K562 (cell line): ENCODE measurements at regions not wholly inside any gene's neighbourhood (a gene's known extent, or its start where the extent isn't known, plus 50 kb on each side); places are given as distances from the start of the nearest gene placed in this dataset.

ENCODE experiments used
- ATAC-seq: fragments of 200-7000 bp; cut with Tn5 transposase; 3 replicates; pipeline ENCODE4 v1.9.1; 2020; ENCODE audit warnings: moderate library complexity
- BruUV-seq: library from RNA; stranded (reverse); fragments of 400-500 nt; replicated peaks from 2 replicates; lab custom pipeline; 2021; lab: Mats Ljungman, UMichigan
- CTCF ChIA-PET: fragments of 300-600 bp; formaldehyde crosslinking; extraction: SDS; loops from one replicate; lab custom pipeline; 2021; ENCODE audit warnings: low intra/inter-chr PET ratio; lab: Yijun Ruan, JAX
- POLR2A ChIA-PET: fragments of 300-600, 350-650 bp; sonication (Branson Sonifier 250); formaldehyde crosslinking; extraction: SDS; loops from one replicate; lab custom pipeline; 2021; ENCODE audit warnings: antibody characterized with exemption, inconsistent platforms; lab: Yijun Ruan, JAX
- DNase-seq, 4 experiments: peaks; one replicate each; pipeline versions ENCODE4 v3.0.0 to v3.0.0-alpha.2; 2011 to 2018; ENCODE audit warnings: low spot score in 3 of 4, mixed read lengths in 3 of 4; ENCODE audit errors: extremely low read depth in 1 of 4
- FAIRE-seq: peaks from 2 replicates; lab custom pipeline; 2011; peaks lifted over from hg19 to GRCh38; lab: Jason Lieb, UNC
- H2AFZ ChIP-seq: 2 replicates; pipeline ENCODE4 v1.6.0; 2011; ENCODE audit warnings: low read depth, low read length, control low read depth, inconsistent platforms
- H3K27ac ChIP-seq: fragments of 200-600 bp; 3 replicates; pipeline ENCODE4 v1.8.0; 2011; ENCODE audit warnings: low read depth, mild to moderate bottlenecking, control low read depth, inconsistent platforms, low read length, moderate library complexity, mixed read lengths; ENCODE audit errors: extremely low read depth
- H3K27me3 ChIP-seq, 2 experiments: fragments of 300-600 bp in 1 of 2; 2 replicates in 1 of 2; 3 replicates in 1 of 2; pipeline versions ENCODE4 v1.6.0 to v1.8.0; 2011; ENCODE audit warnings: inconsistent platforms in 2 of 2, low read length in 2 of 2, mild to moderate bottlenecking in 1 of 2, mixed read lengths in 1 of 2, moderate library complexity in 1 of 2; ENCODE audit not compliant: control insufficient read depth in 2 of 2, insufficient read depth in 2 of 2
- H3K36me3 ChIP-seq: fragments of 300-600 bp; 3 replicates; pipeline ENCODE4 v1.8.0; 2011; ENCODE audit warnings: mild to moderate bottlenecking, low read length, inconsistent platforms; ENCODE audit not compliant: control insufficient read depth, insufficient read depth
- H3K4me1 ChIP-seq, 2 experiments: fragments of 200-600 bp in 1 of 2; replicated peaks in 1 of 2; 2 replicates in 1 of 2; 3 replicates in 1 of 2; pipeline versions ENCODE4 v1.5.1 to v1.8.0; 2011; ENCODE audit warnings: inconsistent platforms in 2 of 2, low read length in 2 of 2, mild to moderate bottlenecking in 1 of 2, mixed read lengths in 1 of 2, moderate library complexity in 1 of 2; ENCODE audit not compliant: control insufficient read depth in 2 of 2, insufficient read depth in 2 of 2
- H3K4me2 ChIP-seq: 2 replicates; pipeline ENCODE4 v1.6.1; 2011; ENCODE audit warnings: low read length, control low read depth, inconsistent platforms, mixed read lengths; ENCODE audit not compliant: insufficient read depth
- H3K4me3 ChIP-seq: fragments of 200-600 bp; sonication (generic), shearing (Covaris generic); 2 replicates; pipeline ENCODE4 v1.5.1; 2016; ENCODE audit warnings: control low read depth, inconsistent platforms
- H3K79me2 ChIP-seq: fragments of 200-600 bp; 3 replicates; pipeline ENCODE4 v1.8.0; 2011; ENCODE audit warnings: low read length, inconsistent platforms; ENCODE audit not compliant: control insufficient read depth, insufficient read depth
- H3K9ac ChIP-seq, 2 experiments: 2 replicates each; pipeline versions ENCODE4 v1.6.0 to v1.6.1; 2011; ENCODE audit warnings: low read depth in 2 of 2, low read length in 2 of 2, control low read depth in 1 of 2, inconsistent platforms in 1 of 2, mild to moderate bottlenecking in 1 of 2, mixed read lengths in 1 of 2; ENCODE audit not compliant: insufficient read depth in 1 of 2
- H3K9me1 ChIP-seq: one replicate; pipeline ENCODE4 v1.6.0; 2011; ENCODE audit warnings: inconsistent platforms, mild to moderate bottlenecking, low read length, moderate library complexity; ENCODE audit not compliant: control insufficient read depth, insufficient read depth
- H3K9me3 ChIP-seq: replicated peaks from 2 replicates; pipeline ENCODE4 v1.5.1; 2011; ENCODE audit warnings: low read depth, low read length, inconsistent platforms; ENCODE audit not compliant: control insufficient read depth, insufficient read depth
- H4K20me1 ChIP-seq: replicated peaks from 2 replicates; pipeline ENCODE4 v1.6.1; 2011; ENCODE audit warnings: low read length, inconsistent platforms, mixed read lengths; ENCODE audit not compliant: control insufficient read depth, insufficient read depth
- ARID1B ChIP-seq: fragments of 450-650 bp; IDR thresholded peaks from 2 replicates; pipeline ENCODE4 v1.6.1; 2016; ENCODE audit warnings: antibody characterized with exemption, mild to moderate bottlenecking, inconsistent platforms
- ETS2 ChIP-seq: IDR thresholded peaks from 2 replicates; pipeline ENCODE4 v1.6.1; 2016; ENCODE audit warnings: borderline replicate concordance, missing genetic modification characterization, mild to moderate bottlenecking, moderate library complexity, missing compliant biosample characterization; ENCODE audit not compliant: poor library complexity, severe bottlenecking
- ETV6 ChIP-seq, 3 experiments: fragments of 150-350 bp in 1 of 3; sonication (generic) in 1 of 3; formaldehyde crosslinking in 1 of 3; IDR thresholded peaks; 2 replicates each; pipeline versions ENCODE4 v1.6.1 to v1.8.0; 2014 to 2022; ENCODE audit warnings: borderline replicate concordance in 2 of 3, low read depth in 2 of 3, antibody characterized with exemption in 1 of 3, low read length in 1 of 3, mild to moderate bottlenecking in 1 of 3, missing genetic modification reagents in 1 of 3
- HIVEP1 ChIP-seq: fragments of 250-450 bp; sonication (Bioruptor Pico); IDR thresholded peaks from 2 replicates; pipeline ENCODE4 v1.4.0; 2020; ENCODE audit warnings: mild to moderate bottlenecking
- IRF2 ChIP-seq: sonication (generic); formaldehyde crosslinking; IDR thresholded peaks from 2 replicates; pipeline ENCODE4 v1.8.1; 2022; ENCODE audit warnings: mild to moderate bottlenecking, missing genetic modification reagents
- LEF1 ChIP-seq: fragments of 450-650 bp; IDR thresholded peaks from 2 replicates; pipeline ENCODE4 v1.6.1; 2016; ENCODE audit warnings: mild to moderate bottlenecking
- MCM7 ChIP-seq, 2 experiments: fragments of 450-650 bp; IDR thresholded peaks; 2 replicates each; pipeline ENCODE4 v1.6.1; 2016 to 2018
- PRMT5 ChIP-seq: sonication (generic); formaldehyde crosslinking; IDR thresholded peaks from 2 replicates; pipeline ENCODE4 v1.5.0; 2020; ENCODE audit warnings: missing genetic modification reagents
- ZC3H8 ChIP-seq: fragments of 450-650 bp; IDR thresholded peaks from 2 replicates; pipeline ENCODE4 v1.6.1; 2017
- ZNF282 ChIP-seq: sonication (generic); formaldehyde crosslinking; IDR thresholded peaks from 2 replicates; pipeline ENCODE4 v1.8.1; 2023; ENCODE audit warnings: missing genetic modification reagents
- ZNF717 ChIP-seq: fragments of 250-450 bp; sonication (Bioruptor Pico); IDR thresholded peaks from 2 replicates; pipeline ENCODE4 v1.5.0; 2021
- WGBS: fragments of 100-300 bp; shearing (Covaris generic); methylation state at CpG from one replicate; pipeline ENCODE4 v1.1.6; 2016; ENCODE audit warnings: low coverage, mixed read lengths; ENCODE audit not compliant: insufficient coverage; ENCODE audit errors: missing lambda C conversion rate; 5-methylcytosine and 5-hydroxymethylcytosine counted together
- in situ Hi-C: fragments of 300-500 bp; cut with MboI; formaldehyde crosslinking; loops from 4 replicates; pipeline ENCODE4 v1.15.0; 2018; ENCODE audit warnings: inconsistent platforms, mixed read lengths
- intact Hi-C: fragments of 100-400 bp; cut with micrococcal nuclease; formaldehyde crosslinking; loops from 2 replicates; pipeline ENCODE4 v1.14.2; 2022
- TF ChIP-seq, protein P1 (sequence below): fragments of 450-650 bp; formaldehyde crosslinking; IDR thresholded peaks from 2 replicates; pipeline ENCODE4 v1.4.0; 2020; ENCODE audit warnings: mild to moderate bottlenecking

DNA sequence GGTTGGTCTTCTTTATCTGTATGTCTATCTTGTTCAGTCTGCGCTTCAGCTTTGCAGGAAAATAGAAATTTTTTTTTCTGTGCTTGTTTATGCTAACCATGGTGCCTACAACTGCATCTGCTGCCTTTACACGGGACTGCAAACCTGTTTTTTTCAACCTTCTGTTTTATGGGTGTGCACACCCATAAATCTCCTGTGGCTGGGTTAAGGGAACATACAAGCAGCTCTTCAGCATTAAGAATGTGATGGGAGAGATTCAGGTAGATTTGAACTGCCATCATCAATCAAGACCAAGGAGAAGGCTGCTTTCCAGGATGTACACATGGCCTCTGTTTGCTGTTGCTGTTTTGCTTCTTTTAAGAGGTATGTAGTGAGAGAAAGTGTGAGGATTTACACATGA is 502.9 kb downstream of the ANKRD50 start:
- Histone ChIP-seq H2AFZ (no peak overlapping the region), H3K4me3 (no peak overlapping the region), H3K9me1 (no peaks in the 10 kb centered on the region), H3K4me2 (no peak overlapping the region), H3K36me3 (no peaks in the 10 kb centered on the region), H3K9me3 (no peaks in the 10 kb centered on the region), H3K27ac (no peak overlapping the region), H3K9ac (no peak overlapping the region), H3K79me2 (no peaks in the 10 kb centered on the region), H4K20me1 (no peaks in the 10 kb centered on the region), H3K27me3 (no peaks in the 10 kb centered on the region), H3K4me1 (no peaks in the 10 kb centered on the region)
- TF ChIP-seq ETV6 (IDR thresholded peaks at IDR 0.05; ENCODE audit: borderline replicate concordance in 1 of 2, low read depth in 2 of 2, low read length in 1 of 2) (no peak), ETV6 (CRISPR knock-in tag; IDR thresholded peaks at IDR 0.05; ENCODE audit: borderline replicate concordance) (no peak), LEF1 (no peak), MCM7 (IDR thresholded peaks at IDR 0.05) (no peak), HIVEP1 (CRISPR knock-in tag) (no peak), ZNF282 (CRISPR knock-in tag) (no peak), ZNF717 (CRISPR knock-in tag) (no peak), ETS2 (tag) (no peak), ARID1B (no peak), PRMT5 (CRISPR knock-in tag) (no peak), ZC3H8 (no peak), IRF2 (CRISPR knock-in tag) (no peak)
- TF ChIP-seq, protein P1, sequence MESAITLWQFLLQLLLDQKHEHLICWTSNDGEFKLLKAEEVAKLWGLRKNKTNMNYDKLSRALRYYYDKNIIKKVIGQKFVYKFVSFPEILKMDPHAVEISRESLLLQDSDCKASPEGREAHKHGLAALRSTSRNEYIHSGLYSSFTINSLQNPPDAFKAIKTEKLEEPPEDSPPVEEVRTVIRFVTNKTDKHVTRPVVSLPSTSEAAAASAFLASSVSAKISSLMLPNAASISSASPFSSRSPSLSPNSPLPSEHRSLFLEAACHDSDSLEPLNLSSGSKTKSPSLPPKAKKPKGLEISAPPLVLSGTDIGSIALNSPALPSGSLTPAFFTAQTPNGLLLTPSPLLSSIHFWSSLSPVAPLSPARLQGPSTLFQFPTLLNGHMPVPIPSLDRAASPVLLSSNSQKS (CRISPR knock-in tag): no peak
- WGBS: 0% methylated on average over 2 of the region's 2 CpGs
- in situ Hi-C loops: no loop called here
- intact Hi-C loops: no loop called here
- no TSS peak for BruUV-seq
- no peak for FAIRE-seq
- ChIA-PET CTCF (no interaction called here), POLR2A (no interaction called here)
- DNase-seq: no peak
- ATAC-seq: no peak
